Cardiac fibroblast (primary cell): ENCODE measurements at regions not wholly inside any gene's neighbourhood (a gene's known extent, or its start where the extent isn't known, plus 50 kb on each side); places are given as distances from the start of the nearest gene placed in this dataset.

Source experiments
- DNase-seq, 2 donors: peaks; one replicate each; pipeline versions ENCODE4 v3.0.0 to v3.0.0-alpha.2; 2010; ENCODE audit warnings: low read depth in 2 of 2
- H3K4me3 ChIP-seq, 2 donors: replicated peaks in 1 of 2; 1 replicate in 1 of 2; 2 replicates in 1 of 2; pipeline ENCODE4 v1.5.1; 2011; ENCODE audit warnings: low read depth in 2 of 2, low read length in 2 of 2, mild to moderate bottlenecking in 2 of 2, moderate library complexity in 1 of 2
- CTCF ChIP-seq: IDR thresholded peaks from one replicate; pipeline ENCODE4 v1.5.1; 2011; ENCODE audit warnings: low read depth, mild to moderate bottlenecking, low read length, inconsistent platforms

GRCh38 chr5:114055318-114056184, 306.3 kb upstream of the KCNN2 start:
- peak; percentile 18 to 48 for DNase-seq
- no peak for TF ChIP-seq CTCF
- peak overlapping the region; percentile 21 to 24 for H3K4me3 ChIP-seq

GRCh38 chr5:114056185-114056538, 305.7 kb upstream of the KCNN2 start:
- no peak for TF ChIP-seq CTCF
- H3K4me3 ChIP-seq: no peak overlapping the region
- no peak for DNase-seq

GRCh38 chr5:114060866-114061265, 301.0 kb upstream of the KCNN2 start:
- no peak overlapping the region for H3K4me3 ChIP-seq
- no peak for DNase-seq
- TF ChIP-seq CTCF: no peak

GRCh38 chr5:114062932-114063867, 298.7 kb upstream of the KCNN2 start:
- no peak overlapping the region for H3K4me3 ChIP-seq
- TF ChIP-seq CTCF: no peak
- DNase-seq: no peak

GRCh38 chr5:114065912-114066311, 296.0 kb upstream of the KCNN2 start:
- no peak for DNase-seq
- no peak for TF ChIP-seq CTCF
- no peak overlapping the region for H3K4me3 ChIP-seq

- H3K4me3 ChIP-seq: no peak overlapping the region
- no peak for DNase-seq
- no peak for TF ChIP-seq CTCF
These were observed 291.7 kb upstream of the KCNN2 start for GRCh38 chr5:114070093-114070722.
